ENCODE measurements at regions not wholly inside any gene's neighbourhood (a gene's known extent, or its start where the extent isn't known, plus 50 kb on each side); places are given as distances from the start of the nearest gene placed in this dataset.

GRCh38 chr7:106572394-106573124 lies 88.4 kb downstream of the CCDC71L start:
- Histone ChIP-seq H2AFZ (ENCODE audit: low read depth, low read length, poor library complexity, severe bottlenecking) (no peak overlapping the region), H3K4me3 (replicated peaks in 1 of 2; ENCODE audit: low read depth in 1 of 2, low read length in 2 of 2) (no peak overlapping the region), H4K20me1 (ENCODE audit: insufficient read depth) (no peaks in the 10 kb centered on the region), H3K4me2 (ENCODE audit: low read length) (0 out of 2 replicates have a peak overlapping the region, but pooled peaks have one; percentile 4), H3K36me3 (ENCODE audit: control insufficient read depth in 1 of 2, insufficient read depth in 2 of 2, low read length in 2 of 2) (no peaks in the 10 kb centered on the region), H3K79me2 (ENCODE audit: insufficient read depth, low read length) (no peaks in the 10 kb centered on the region), H3K4me1 (ENCODE audit: control insufficient read depth in 1 of 2, insufficient read depth in 2 of 2, low read length in 2 of 2) (peaks cover 5 to 18% of the 10 kb centered on the region in 2 experiments; a peak in 2 of 4 replicates), H3K9me3 (ENCODE audit: control insufficient read depth in 1 of 2, insufficient read depth in 1 of 2, low read depth in 1 of 2, low read length in 2 of 2) (no peaks in the 10 kb centered on the region), H3K9me2 (ENCODE audit: insufficient read depth) (no peaks in the 10 kb centered on the region; the same call in 1 of the 2 replicates), H3K27ac (ENCODE audit: low read depth, low read length) (no peak overlapping the region), H3K9ac (ENCODE audit: low read length) (no peak overlapping the region), H3K27me3 (ENCODE audit: insufficient read depth, low read length) (no peaks in the 10 kb centered on the region)
- DNase-seq (ENCODE audit: low read depth, low spot score): no peak
- CTCF ChIA-PET: no interaction called here
- no peak for ATAC-seq
- no TSS peak for BruUV-seq (replicated peaks)
- TF ChIP-seq SP1 (IDR thresholded peaks at IDR 0.05; ENCODE audit: low read depth) (no peak), CBX3 (IDR thresholded peaks at IDR 0.05; ENCODE audit: low read depth) (0 out of 2 replicates have a peak, but pooled peaks have one; percentile 54)
- POLR2A ChIA-PET: no interaction called here
- intact Hi-C loops (cut with micrococcal nuclease): no loop called here
- RAD21 ChIA-PET (ENCODE audit: low non-redundant PET in 1 of 2, low total read pairs in 2 of 2, uncharacterized antibody in 2 of 2, unreplicated experiment in 2 of 2): no interaction called here

GRCh38 chr7:106571563-106571962 lies 89.4 kb downstream of the CCDC71L start:
- no peak overlapping the region for H2AFZ ChIP-seq (ENCODE audit: low read depth, low read length, poor library complexity, severe bottlenecking)
- H4K20me1 ChIP-seq (ENCODE audit: insufficient read depth): no peaks in the 10 kb centered on the region
- H3K79me2 ChIP-seq (ENCODE audit: insufficient read depth, low read length): no peaks in the 10 kb centered on the region
- no peak for ATAC-seq
- no peaks in the 10 kb centered on the region for H3K27me3 ChIP-seq (ENCODE audit: insufficient read depth, low read length)
- intact Hi-C loops (cut with micrococcal nuclease): no loop called here
- H3K4me1 ChIP-seq (ENCODE audit: control insufficient read depth in 1 of 2, insufficient read depth in 2 of 2, low read length in 2 of 2): peaks cover 5 to 18% of the 10 kb centered on the region in 2 experiments; a peak in 2 of 4 replicates
- H3K9me2 ChIP-seq (ENCODE audit: insufficient read depth): no peaks in the 10 kb centered on the region; the same call in 1 of the 2 replicates
- no peak overlapping the region for H3K4me2 ChIP-seq (ENCODE audit: low read length)
- H3K4me3 ChIP-seq (replicated peaks in 1 of 2; ENCODE audit: low read depth in 1 of 2, low read length in 2 of 2): no peak overlapping the region
- ChIA-PET CTCF (no interaction called here), POLR2A (no interaction called here), RAD21 (ENCODE audit: low non-redundant PET in 1 of 2, low total read pairs in 2 of 2, uncharacterized antibody in 2 of 2, unreplicated experiment in 2 of 2) (no interaction called here)
- no peaks in the 10 kb centered on the region for H3K9me3 ChIP-seq (ENCODE audit: control insufficient read depth in 1 of 2, insufficient read depth in 1 of 2, low read depth in 1 of 2, low read length in 2 of 2)
- no peak overlapping the region for H3K27ac ChIP-seq (ENCODE audit: low read depth, low read length)
- DNase-seq (ENCODE audit: low read depth, low spot score): no peak
- H3K9ac ChIP-seq (ENCODE audit: low read length): no peak overlapping the region
- no peaks in the 10 kb centered on the region for H3K36me3 ChIP-seq (ENCODE audit: control insufficient read depth in 1 of 2, insufficient read depth in 2 of 2, low read length in 2 of 2)
- BruUV-seq (replicated peaks): no TSS peak
- TF ChIP-seq POLR2A (IDR thresholded peaks at IDR 0.05; ENCODE audit: borderline replicate concordance, extremely low read depth, insufficient read depth, insufficient read length) (no peak), POLR2AphosphoS5 (IDR thresholded peaks at IDR 0.05; ENCODE audit: low read depth, low read length) (no peak), ZBTB33 (IDR thresholded peaks at IDR 0.05; ENCODE audit: extremely low read depth, insufficient replicate concordance, low read length) (no peak), CEBPB (IDR thresholded peaks at IDR 0.05; ENCODE audit: low read depth) (no peak), SRF (IDR thresholded peaks at IDR 0.05; ENCODE audit: low read depth) (no peak), EGR1 (IDR thresholded peaks at IDR 0.05; ENCODE audit: low read depth) (no peak), ZFX (IDR thresholded peaks at IDR 0.05) (no peak), EZH2 (IDR thresholded peaks at IDR 0.05) (no peak), EZH2phosphoT487 (IDR thresholded peaks at IDR 0.05; ENCODE audit: borderline replicate concordance) (no peak), REST (IDR thresholded peaks at IDR 0.05; ENCODE audit: low read depth) (no peak), MAX (IDR thresholded peaks at IDR 0.05) (no peak), RAD21 (IDR thresholded peaks at IDR 0.05; ENCODE audit: low read depth) (no peak), ZNF274 (IDR thresholded peaks at IDR 0.05; ENCODE audit: low read depth, low read length) (no peak), SIN3A (IDR thresholded peaks at IDR 0.05; ENCODE audit: low read depth) (no peak), ELF1 (IDR thresholded peaks at IDR 0.05; ENCODE audit: borderline replicate concordance, low read depth) (no peak)

Measured in HCT116 (cell line).